Lower leg skin (tissue), 4 donors: ENCODE measurements at regions not wholly inside any gene's neighbourhood (a gene's known extent, or its start where the extent isn't known, plus 50 kb on each side); places are given as distances from the start of the nearest gene placed in this dataset.

Experiments
- DNase-seq, 2 donors: peaks; one replicate each; pipeline ENCODE4 v3.0.0-alpha.2; 2019; ENCODE audit warnings: low spot score in 2 of 2
- H3K4me3 ChIP-seq: fragments of 200-600 bp; sonication (generic); 2 replicates; pipeline ENCODE4 v1.5.1; 2017; ENCODE audit warnings: mild to moderate bottlenecking, low read depth; ENCODE audit not compliant: poor library complexity, severe bottlenecking
- POLR2A ChIP-seq, 2 donors: fragments of 450-650 bp; IDR thresholded peaks; one replicate each; pipeline ENCODE4 v1.6.1; 2016 to 2017; ENCODE audit warnings: antibody characterized with exemption in 2 of 2, mild to moderate bottlenecking in 1 of 2, moderate library complexity in 1 of 2
- WGBS, 2 donors: methylation state at CpG; one replicate each; pipeline ENCODE4 v1.1.5; 2018; 5-methylcytosine and 5-hydroxymethylcytosine counted together
- intact Hi-C: fragments of 100-400 bp; cut with DNase I; formaldehyde crosslinking; loops from one replicate; pipeline ENCODE4 v1.15.0; 2023; ENCODE audit warnings: low total_unique reads
- TF ChIP-seq, protein P1 (sequence below), 3 donors: fragments of 450-650 bp; IDR thresholded peaks; one replicate each; pipeline ENCODE4 v1.5.1; 2016; ENCODE audit warnings: antibody characterized with exemption in 3 of 3, mild to moderate bottlenecking in 3 of 3, moderate library complexity in 2 of 3

DNA sequence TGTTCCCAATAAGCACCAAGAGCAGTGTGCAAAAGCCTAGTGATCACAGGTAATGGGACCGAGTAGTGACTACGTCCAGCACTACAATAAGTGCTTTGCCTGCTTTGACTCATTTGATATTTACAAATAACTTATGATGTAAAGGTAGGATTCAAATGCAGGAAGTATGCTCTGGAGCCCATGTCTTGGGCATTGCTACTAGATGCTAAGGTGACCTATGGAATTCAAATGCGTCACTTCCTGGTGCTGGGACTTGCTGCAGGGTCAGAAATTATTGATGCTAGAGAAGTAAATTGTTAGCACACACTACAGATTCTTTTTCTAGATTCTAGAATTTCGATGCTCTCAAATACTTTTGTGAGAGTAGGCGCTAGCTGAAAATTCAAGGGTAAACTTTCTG, 101.2 kb upstream of the TSC22D2 start:
- intact Hi-C loops, result no loop called here
- no peak overlapping the region for H3K4me3 ChIP-seq
- DNase-seq, result no peak
- TF ChIP-seq, protein P1, sequence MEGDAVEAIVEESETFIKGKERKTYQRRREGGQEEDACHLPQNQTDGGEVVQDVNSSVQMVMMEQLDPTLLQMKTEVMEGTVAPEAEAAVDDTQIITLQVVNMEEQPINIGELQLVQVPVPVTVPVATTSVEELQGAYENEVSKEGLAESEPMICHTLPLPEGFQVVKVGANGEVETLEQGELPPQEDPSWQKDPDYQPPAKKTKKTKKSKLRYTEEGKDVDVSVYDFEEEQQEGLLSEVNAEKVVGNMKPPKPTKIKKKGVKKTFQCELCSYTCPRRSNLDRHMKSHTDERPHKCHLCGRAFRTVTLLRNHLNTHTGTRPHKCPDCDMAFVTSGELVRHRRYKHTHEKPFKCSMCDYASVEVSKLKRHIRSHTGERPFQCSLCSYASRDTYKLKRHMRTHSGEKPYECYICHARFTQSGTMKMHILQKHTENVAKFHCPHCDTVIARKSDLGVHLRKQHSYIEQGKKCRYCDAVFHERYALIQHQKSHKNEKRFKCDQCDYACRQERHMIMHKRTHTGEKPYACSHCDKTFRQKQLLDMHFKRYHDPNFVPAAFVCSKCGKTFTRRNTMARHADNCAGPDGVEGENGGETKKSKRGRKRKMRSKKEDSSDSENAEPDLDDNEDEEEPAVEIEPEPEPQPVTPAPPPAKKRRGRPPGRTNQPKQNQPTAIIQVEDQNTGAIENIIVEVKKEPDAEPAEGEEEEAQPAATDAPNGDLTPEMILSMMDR (IDR thresholded peaks at IDR 0.05), result no peak
- TF ChIP-seq POLR2A (IDR thresholded peaks at IDR 0.05), result no peak
- 80 to 87% methylated on average over 5 of the region's 5 CpGs for WGBS, 2 donors

- intact Hi-C loops, result no loop called here
- no peak overlapping the region for H3K4me3 ChIP-seq
- WGBS, 2 donors, result 76 to 94% methylated on average over 3 of the region's 3 CpGs
- DNase-seq, result no peak
- TF ChIP-seq POLR2A (IDR thresholded peaks at IDR 0.05), result no peak
- TF ChIP-seq, protein P1 (IDR thresholded peaks at IDR 0.05), result no peak
Measured at GRCh38 chr3:150306083-150306482, 102.0 kb upstream of the TSC22D2 start.

- H3K4me3 ChIP-seq, result no peak overlapping the region
- no peak for DNase-seq
- TF ChIP-seq, protein P1 (IDR thresholded peaks at IDR 0.05), result no peak
- no peak for TF ChIP-seq POLR2A (IDR thresholded peaks at IDR 0.05)
- 77 to 88% methylated on average over 3 of the region's 3 CpGs for WGBS, 2 donors
- intact Hi-C loops, result no loop called here
Measured at GRCh38 chr3:150303768-150304167, 104.3 kb upstream of the TSC22D2 start.

GRCh38 chr3:150302246-150302645, 105.9 kb upstream of the TSC22D2 start:
- intact Hi-C loops, result no loop called here

DNA sequence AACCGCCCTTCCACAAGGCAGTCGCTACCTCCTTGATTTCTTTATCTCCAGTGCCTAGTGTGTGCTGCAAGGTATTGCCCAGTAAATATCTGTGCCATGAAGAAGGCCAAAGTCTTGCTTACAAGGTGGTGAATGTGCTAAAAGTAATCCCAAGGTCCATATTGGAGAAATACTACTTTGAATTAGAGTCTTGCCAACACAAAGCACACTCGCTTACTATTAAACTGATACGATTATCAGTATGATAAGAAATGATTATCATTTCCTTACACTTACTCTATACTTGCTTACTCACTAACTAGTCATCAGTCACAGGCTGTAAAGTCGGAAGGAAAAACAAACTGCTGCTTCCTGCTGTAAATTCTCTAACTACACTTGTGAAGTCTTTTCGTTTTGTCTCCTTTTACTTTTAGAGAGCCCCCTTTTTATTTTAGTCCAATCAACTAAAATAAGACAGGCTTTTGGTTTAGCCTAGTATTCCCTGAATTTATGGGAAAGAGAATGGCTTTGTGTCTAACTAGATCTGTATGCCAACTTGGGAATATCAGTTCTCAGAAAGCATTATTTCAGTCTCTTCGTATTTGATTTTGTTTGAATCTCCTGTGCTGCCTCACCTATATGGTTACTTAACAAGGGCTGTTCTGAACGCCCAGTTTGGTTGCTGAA, 107.1 kb upstream of the TSC22D2 start:
- intact Hi-C loops, result no loop called here
- WGBS, 2 donors, result 77 to 82% methylated on average over 8 of the region's 8 CpGs
- TF ChIP-seq POLR2A (IDR thresholded peaks at IDR 0.05), result no peak
- TF ChIP-seq, protein P1 (IDR thresholded peaks at IDR 0.05), result no peak
- no peak for DNase-seq
- no peak overlapping the region for H3K4me3 ChIP-seq

More at GRCh38 chr3:150302246-150302645, 105.9 kb upstream of the TSC22D2 start:
- DNase-seq, result no peak
- H3K4me3 ChIP-seq, result no peak overlapping the region
- TF ChIP-seq, protein P1 (IDR thresholded peaks at IDR 0.05), result no peak
- TF ChIP-seq POLR2A (IDR thresholded peaks at IDR 0.05), result no peak

- no peak for DNase-seq
- 79 to 83% methylated on average over 2 of the region's 2 CpGs for WGBS, 2 donors
- TF ChIP-seq POLR2A (IDR thresholded peaks at IDR 0.05), result no peak
- TF ChIP-seq, protein P1 (IDR thresholded peaks at IDR 0.05), result no peak
- no peak overlapping the region for H3K4me3 ChIP-seq
- intact Hi-C loops, result no loop called here
Measured at GRCh38 chr3:150300388-150300787, 107.7 kb upstream of the TSC22D2 start.
